Pancreas (tissue), 10 donors: ENCODE measurements at regions not wholly inside any gene's neighbourhood (a gene's known extent, or its start where the extent isn't known, plus 50 kb on each side); places are given as distances from the start of the nearest gene placed in this dataset.

Experiments
- ATAC-seq, 4 donors: fragments of 200-7000 bp; cut with Tn5 transposase; one replicate each; pipeline versions ENCODE4 v1.8.0 to v1.9.1; 2020; ENCODE audit warnings: mild to moderate bottlenecking in 4 of 4, moderate library complexity in 4 of 4
- DNase-seq, 6 donors: peaks; one replicate each; pipeline ENCODE4 v3.0.0-alpha.2; 2020
- FAIRE-seq: peaks from 2 replicates; lab custom pipeline; 2012; peaks lifted over from hg19 to GRCh38; lab: Jason Lieb, UNC
- H3K27ac ChIP-seq, 4 donors: fragments of 200-600 bp; sonication (generic); 1 replicate in 3 of 4; 2 replicates in 1 of 4; pipeline versions ENCODE4 v1.5.0 to v1.8.0; 2020
- H3K27me3 ChIP-seq, 4 donors: fragments of 200-600 bp; one replicate each; pipeline ENCODE4 v1.8.0; 2021
- H3K36me3 ChIP-seq, 3 donors: fragments of 200-600 bp; sonication (generic) in 1 of 3; one replicate each; pipeline versions ENCODE4 v1.5.0 to v1.8.0; 2020 to 2021
- H3K4me1 ChIP-seq, 3 donors: fragments of 200-600 bp; one replicate each; pipeline ENCODE4 v1.8.0; 2021
- H3K4me3 ChIP-seq, 4 donors: fragments of 200-600 bp; sonication (generic) in 2 of 4; one replicate each; pipeline versions ENCODE4 v1.5.0 to v1.8.0; 2020 to 2021
- H3K9me3 ChIP-seq, 4 donors: fragments of 200-600 bp; one replicate each; pipeline ENCODE4 v1.8.0; 2021
- CTCF ChIP-seq, 4 donors: fragments of 200-600 bp; sonication (generic) in 3 of 4; IDR thresholded peaks; one replicate each; pipeline versions ENCODE4 v1.5.0 to v1.8.0; 2021; ENCODE audit warnings: antibody characterized with exemption in 4 of 4
- WGBS, 2 donors: extraction: QIAGEN DNeasy Blood & Tissue Kit; methylation state at CpG; one replicate each; pipeline ENCODE4 v1.1.7; 2013; 5-methylcytosine and 5-hydroxymethylcytosine counted together
- intact Hi-C, 3 donors: fragments of 100-400 bp; cut with DNase I; formaldehyde crosslinking; loops; one replicate each; pipeline versions ENCODE4 v1.11.1 to v1.14.2; 2022
- donor health status: healthy with polysubstance abuse.
- donor health status: DM: no; HTN: no; CAD: no; lungs with moderate emphysema.
- donor health status: DM: no; HTN: no; CAD: no.
- donor health status: control.
- donor health status: control.
- donor health status: Bipolar disorder and iron deficiency.
- donor health status: DM: yes; HTN: yes; CAD: no.
- donor health status: DM: no; HTN: no; CAD: no.
- donor health status: DM: no; HTN: no; CAD: no.
- donor health status: DM: yes; HTN: yes; CAD: no.

- Histone ChIP-seq H3K4me1 (no peaks in the 10 kb centered on the region), H3K9me3 (no peaks in the 10 kb centered on the region), H3K4me3 (no peak overlapping the region), H3K36me3 (no peaks in the 10 kb centered on the region), H3K27ac (no peak overlapping the region), H3K27me3 (no peaks in the 10 kb centered on the region)
- no peak for ATAC-seq
- TF ChIP-seq CTCF (IDR thresholded peaks at IDR 0.05) = no peak
- WGBS, 2 donors = 88 to 93% methylated on average over 9 of the region's 9 CpGs
- no peak for DNase-seq
- no peak for FAIRE-seq
- intact Hi-C loops = no loop called here
Measured at GRCh38 chr13:99690426-99691174, 189.3 kb downstream of the TM9SF2 start.

GRCh38 chr13:99689955-99690354 is 188.7 kb downstream of the TM9SF2 start:
- DNase-seq = no peak
- Histone ChIP-seq H3K9me3 (no peaks in the 10 kb centered on the region), H3K36me3 (no peaks in the 10 kb centered on the region), H3K27me3 (no peaks in the 10 kb centered on the region), H3K27ac (no peak overlapping the region), H3K4me1 (no peaks in the 10 kb centered on the region), H3K4me3 (no peak overlapping the region)
- intact Hi-C loops = no loop called here
- no peak for ATAC-seq
- WGBS, 2 donors = 95% methylated on average over 6 of the region's 6 CpGs
- TF ChIP-seq CTCF (IDR thresholded peaks at IDR 0.05) = no peak
- FAIRE-seq = no peak

- H3K27me3 ChIP-seq = no peaks in the 10 kb centered on the region
- no peak for TF ChIP-seq CTCF (IDR thresholded peaks at IDR 0.05)
- no peaks in the 10 kb centered on the region for H3K4me1 ChIP-seq
- intact Hi-C loops = no loop called here
- H3K36me3 ChIP-seq = no peaks in the 10 kb centered on the region
- H3K4me3 ChIP-seq = no peak overlapping the region
- DNase-seq = no peak
- no peak for FAIRE-seq
- H3K9me3 ChIP-seq = no peaks in the 10 kb centered on the region
- H3K27ac ChIP-seq = no peak overlapping the region
- ATAC-seq = no peak
- WGBS, 2 donors = 62 to 63% methylated on average over 4 of the region's 4 CpGs
Measured at GRCh38 chr13:99688776-99689175, 187.5 kb downstream of the TM9SF2 start.

- Histone ChIP-seq H3K27me3 (no peaks in the 10 kb centered on the region), H3K9me3 (no peaks in the 10 kb centered on the region), H3K4me1 (no peaks in the 10 kb centered on the region), H3K4me3 (no peak overlapping the region), H3K36me3 (no peaks in the 10 kb centered on the region), H3K27ac (no peak overlapping the region)
- no peak for ATAC-seq
- FAIRE-seq = no peak
- TF ChIP-seq CTCF (IDR thresholded peaks at IDR 0.05) = no peak
- intact Hi-C loops = no loop called here
- DNase-seq = no peak
- WGBS, 2 donors = 95 to 96% methylated on average over 5 of the region's 5 CpGs
Measured at GRCh38 chr13:99687723-99688397, 186.6 kb downstream of the TM9SF2 start.

- no peak overlapping the region for H3K4me3 ChIP-seq
- no peak for TF ChIP-seq CTCF (IDR thresholded peaks at IDR 0.05)
Measured at GRCh38 chr13:99686944-99687411, 185.7 kb downstream of the TM9SF2 start.

More at GRCh38 chr13:99686944-99687411, 185.7 kb downstream of the TM9SF2 start:
- Histone ChIP-seq H3K27me3 (no peaks in the 10 kb centered on the region), H3K36me3 (no peaks in the 10 kb centered on the region), H3K27ac (no peak overlapping the region), H3K4me1 (no peaks in the 10 kb centered on the region), H3K9me3 (no peaks in the 10 kb centered on the region)
- DNase-seq (no peak), FAIRE-seq (no peak), ATAC-seq (no peak)
- intact Hi-C loops = no loop called here
- WGBS, 2 donors = 76 to 79% methylated on average over 6 of the region's 6 CpGs
